HL-60 (cell line): ENCODE measurements at regions not wholly inside any gene's neighbourhood (a gene's known extent, or its start where the extent isn't known, plus 50 kb on each side); places are given as distances from the start of the nearest gene placed in this dataset.

Source experiments
- DNase-seq, 2 experiments: peaks; one replicate each; pipeline ENCODE4 v3.0.0-alpha.2; 2010 to 2020; ENCODE audit warnings: low read depth in 1 of 2, low spot score in 1 of 2
- H3K27ac ChIP-seq: fragments of 250-450 bp; sonication (Bioruptor Pico); replicated peaks from 2 replicates; pipeline ENCODE4 v1.5.1; 2020; ENCODE audit warnings: mild to moderate bottlenecking, moderate library complexity
- H3K27me3 ChIP-seq: fragments of 250-450 bp; sonication (Bioruptor Pico); 2 replicates; pipeline ENCODE4 v1.5.1; 2021; ENCODE audit warnings: mild to moderate bottlenecking, moderate library complexity; ENCODE audit not compliant: insufficient read depth, poor library complexity, severe bottlenecking
- H3K4me3 ChIP-seq: replicated peaks from 2 replicates; pipeline ENCODE4 v1.5.1; 2011; ENCODE audit warnings: mild to moderate bottlenecking, control low read depth, low read length; ENCODE audit not compliant: insufficient read depth
- CTCF ChIP-seq: IDR thresholded peaks from one replicate; pipeline ENCODE4 v1.5.1; 2011; ENCODE audit warnings: low read length, control low read depth, inconsistent platforms; ENCODE audit not compliant: insufficient read depth
- GABPA ChIP-seq: IDR thresholded peaks from 2 replicates; pipeline ENCODE4 v1.6.1; 2012; ENCODE audit warnings: low read depth
- POLR2AphosphoS5 ChIP-seq: IDR thresholded peaks from 2 replicates; pipeline ENCODE4 v1.6.1; 2012; ENCODE audit warnings: low read depth
- REST ChIP-seq: IDR thresholded peaks from 2 replicates; pipeline ENCODE4 v1.6.1; 2012; ENCODE audit warnings: low read depth; ENCODE audit not compliant: insufficient replicate concordance
- SPI1 ChIP-seq: IDR thresholded peaks from 2 replicates; pipeline ENCODE4 v1.6.1; 2012; ENCODE audit warnings: low read depth, mild to moderate bottlenecking, borderline replicate concordance

GRCh38 chrY:15578761-15579160 lies 1054.4 kb downstream of the NLGN4Y start:
- DNase-seq = no peak
- TF ChIP-seq SPI1 = no peak
- TF ChIP-seq GABPA = no peak
- TF ChIP-seq POLR2AphosphoS5 = no peak
- TF ChIP-seq CTCF = no peak
- TF ChIP-seq REST = no peak
- no peak overlapping the region for H3K4me3 ChIP-seq
- no peaks in the 10 kb centered on the region for H3K27me3 ChIP-seq
- no peak overlapping the region for H3K27ac ChIP-seq

- Histone ChIP-seq H3K4me3 (no peak overlapping the region), H3K27me3 (no peaks in the 10 kb centered on the region), H3K27ac (no peak overlapping the region)
- no peak for TF ChIP-seq REST
- no peak for TF ChIP-seq CTCF
- TF ChIP-seq POLR2AphosphoS5 = no peak
- no peak for TF ChIP-seq GABPA
- TF ChIP-seq SPI1 = no peak
- DNase-seq = no peak
Measured at GRCh38 chrY:15579245-15579644, 1054.9 kb downstream of the NLGN4Y start.

- no peak for DNase-seq
- Histone ChIP-seq H3K27me3 (no peaks in the 10 kb centered on the region), H3K27ac (no peak overlapping the region), H3K4me3 (no peak overlapping the region)
- TF ChIP-seq GABPA = no peak
- TF ChIP-seq SPI1 = no peak
Measured at GRCh38 chrY:15583111-15583510, 1058.8 kb downstream of the NLGN4Y start.

GRCh38 chrY:15592957-15593356 lies 1068.6 kb downstream of the NLGN4Y start:
- no peak for DNase-seq
- TF ChIP-seq CTCF (no peak), SPI1 (no peak), POLR2AphosphoS5 (no peak), GABPA (no peak), REST (no peak)
- no peak overlapping the region for H3K27ac ChIP-seq
- no peak overlapping the region for H3K4me3 ChIP-seq
- H3K27me3 ChIP-seq = no peaks in the 10 kb centered on the region
